Naive B cell (primary cell): ENCODE measurements at regions not wholly inside any gene's neighbourhood (a gene's known extent, or its start where the extent isn't known, plus 50 kb on each side); places are given as distances from the start of the nearest gene placed in this dataset.
A peak's percentile ranks its signal among the peaks of the same experiment; 100 is the strongest.

ENCODE experiments used
- ATAC-seq, 2 donors: fragments of 150-1000 bp; cut with Tn5 transposase; 2 replicates each; pipeline ENCODE4 v1.10.0; 2021; ENCODE audit warnings: low read depth in 2 of 2, mild to moderate bottlenecking in 2 of 2, moderate library complexity in 2 of 2
- DNase-seq: peaks from one replicate; pipeline ENCODE4 v3.0.0; 2022
- H3K27ac Mint-ChIP-seq, 6 donors: one replicate each; pipeline ENCODE4 v1.8.0; 2020 to 2022; ENCODE audit warnings: mild to moderate bottlenecking in 6 of 6, mixed read lengths in 6 of 6, moderate library complexity in 5 of 6, inconsistent platforms in 2 of 6
- H3K27me3 Mint-ChIP-seq, 3 donors: one replicate each; pipeline ENCODE4 v1.8.0; 2021 to 2022; ENCODE audit warnings: mixed read lengths in 3 of 3, mild to moderate bottlenecking in 1 of 3
- H3K36me3 Mint-ChIP-seq, 2 donors: one replicate each; pipeline ENCODE4 v1.8.0; 2020 to 2022; ENCODE audit warnings: mixed read lengths in 2 of 2, inconsistent platforms in 1 of 2, mild to moderate bottlenecking in 1 of 2
- H3K4me1 Mint-ChIP-seq, 3 donors: one replicate each; pipeline ENCODE4 v1.8.0; 2020 to 2022; ENCODE audit warnings: mixed read lengths in 3 of 3, inconsistent platforms in 1 of 3, mild to moderate bottlenecking in 1 of 3, moderate library complexity in 1 of 3
- H3K4me3 Mint-ChIP-seq, 8 donors: one replicate each; pipeline ENCODE4 v1.8.0; 2020 to 2022; ENCODE audit warnings: mild to moderate bottlenecking in 8 of 8, mixed read lengths in 8 of 8, moderate library complexity in 8 of 8, inconsistent platforms in 2 of 8
- H3K9me3 Mint-ChIP-seq, 7 donors: one replicate each; pipeline ENCODE4 v1.8.0; 2020 to 2022; ENCODE audit warnings: mixed read lengths in 7 of 7, mild to moderate bottlenecking in 5 of 7, inconsistent platforms in 2 of 7, moderate library complexity in 1 of 7

- Mint-ChIP-seq H3K9me3 (peaks cover 0 to 8% (median 2%) of the 10 kb centered on the region in 7 donors), H3K4me3 (no peak overlapping the region), H3K4me1 (no peaks in the 10 kb centered on the region), H3K27me3 (peaks cover 0 to 15% (median 6%) of the 10 kb centered on the region in 3 donors), H3K36me3 (no peaks in the 10 kb centered on the region), H3K27ac (no peak overlapping the region)
- ATAC-seq (no peak), DNase-seq (no peak)
Observed at GRCh38 chr4:141814499-141814898, 178.1 kb downstream of the IL15 start.

GRCh38 chr4:141815646-141816045 is 179.3 kb downstream of the IL15 start:
- Mint-ChIP-seq H3K4me3 (no peak overlapping the region), H3K36me3 (no peaks in the 10 kb centered on the region), H3K27me3 (peaks cover 0 to 15% (median 6%) of the 10 kb centered on the region in 3 donors), H3K9me3 (peaks cover 0 to 8% (median 4%) of the 10 kb centered on the region in 7 donors), H3K27ac (no peak overlapping the region), H3K4me1 (no peaks in the 10 kb centered on the region)
- DNase-seq (no peak), ATAC-seq (no peak)

DNA sequence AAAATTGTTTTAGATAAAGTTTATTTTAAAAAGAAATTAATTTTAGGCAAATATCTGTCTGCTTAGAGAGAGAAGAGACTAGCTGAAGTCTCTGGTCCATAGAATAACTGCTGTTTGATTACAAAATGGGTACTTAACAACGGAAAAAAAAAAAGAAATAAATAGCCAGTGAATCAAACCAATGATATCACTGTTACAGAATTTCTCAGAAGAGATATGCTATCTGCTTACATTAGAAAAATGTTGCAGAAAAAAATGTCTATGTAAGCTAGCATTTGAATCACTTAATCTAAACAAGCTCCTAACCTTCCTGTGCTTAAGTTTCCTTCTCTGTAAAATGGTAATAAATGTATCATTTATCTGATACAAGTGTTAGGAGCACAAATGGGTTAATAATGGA is 189.9 kb downstream of the IL15 start:
- H3K27me3 Mint-ChIP-seq, result no peaks in the 10 kb centered on the region
- no peaks in the 10 kb centered on the region for H3K9me3 Mint-ChIP-seq
- no peaks in the 10 kb centered on the region for H3K4me1 Mint-ChIP-seq
- H3K4me3 Mint-ChIP-seq, result no peak overlapping the region
- no peak for ATAC-seq
- no peaks in the 10 kb centered on the region for H3K36me3 Mint-ChIP-seq
- no peak for DNase-seq
- H3K27ac Mint-ChIP-seq, result no peak overlapping the region

- no peak for ATAC-seq
Observed at GRCh38 chr4:141833209-141833608, 196.8 kb downstream of the IL15 start.

DNA sequence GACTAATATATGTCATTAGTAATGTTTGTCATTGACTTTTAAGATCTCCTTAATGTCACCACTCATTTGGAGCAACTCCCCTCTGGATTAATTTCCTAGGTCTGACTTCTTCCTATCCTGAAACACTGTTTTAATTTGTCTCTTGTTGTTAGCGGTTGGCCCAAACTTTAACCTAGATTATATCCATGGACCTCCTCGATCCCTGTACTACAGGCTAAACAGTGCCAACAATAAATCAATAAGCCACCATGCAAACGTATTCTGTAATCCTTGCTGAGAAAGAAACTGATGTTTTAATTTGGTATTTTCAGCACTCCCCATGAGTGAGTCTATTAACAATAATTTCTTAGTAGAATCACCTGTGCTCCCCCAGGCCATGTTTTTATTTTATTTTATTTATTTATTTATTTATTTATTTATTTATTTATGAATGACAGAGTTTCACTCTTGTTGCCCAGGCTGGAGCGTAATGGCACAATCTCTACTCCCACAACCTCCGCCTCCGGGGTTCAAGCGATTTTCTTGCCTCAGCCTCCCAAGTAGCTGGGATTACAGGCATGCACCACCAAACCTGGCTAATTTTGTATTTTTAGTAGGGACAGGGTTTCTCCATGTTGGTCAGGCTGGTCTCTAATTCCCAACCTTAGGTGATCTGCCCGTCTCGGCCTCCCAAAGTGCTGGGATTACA is 204.1 kb downstream of the IL15 start:
- no peaks in the 10 kb centered on the region for H3K27me3 Mint-ChIP-seq
- H3K27ac Mint-ChIP-seq, result no peak overlapping the region
- H3K4me1 Mint-ChIP-seq, result no peaks in the 10 kb centered on the region
- ATAC-seq (no peak), DNase-seq (no peak)
- peaks cover 0 to 10% (median 0%) of the 10 kb centered on the region in 7 donors for H3K9me3 Mint-ChIP-seq
- H3K36me3 Mint-ChIP-seq, result no peaks in the 10 kb centered on the region
- H3K4me3 Mint-ChIP-seq, result no peak overlapping the region

More at GRCh38 chr4:141833209-141833608, 196.8 kb downstream of the IL15 start:
- DNase-seq, result no peak
- Mint-ChIP-seq H3K4me3 (no peak overlapping the region), H3K27me3 (no peaks in the 10 kb centered on the region), H3K4me1 (no peaks in the 10 kb centered on the region), H3K27ac (no peak overlapping the region), H3K36me3 (no peaks in the 10 kb centered on the region), H3K9me3 (peaks cover 0 to 7% (median 0%) of the 10 kb centered on the region in 7 donors)

- H3K36me3 Mint-ChIP-seq, result no peaks in the 10 kb centered on the region
- no peak for ATAC-seq
Observed at GRCh38 chr4:141843136-141843535, 206.8 kb downstream of the IL15 start.

GRCh38 chr4:141845901-141846300 is 209.5 kb downstream of the IL15 start:
- Mint-ChIP-seq H3K4me3 (no peak overlapping the region), H3K4me1 (no peaks in the 10 kb centered on the region), H3K36me3 (no peaks in the 10 kb centered on the region), H3K27me3 (no peaks in the 10 kb centered on the region), H3K9me3 (peaks cover 0 to 3% (median 0%) of the 10 kb centered on the region in 7 donors), H3K27ac (no peak overlapping the region)
- ATAC-seq (no peak), DNase-seq (no peak)

More at GRCh38 chr4:141843136-141843535, 206.8 kb downstream of the IL15 start:
- no peak overlapping the region for H3K4me3 Mint-ChIP-seq
- H3K4me1 Mint-ChIP-seq, result no peaks in the 10 kb centered on the region
- DNase-seq, result no peak
- peaks cover 0 to 4% (median 0%) of the 10 kb centered on the region in 7 donors for H3K9me3 Mint-ChIP-seq
- no peaks in the 10 kb centered on the region for H3K27me3 Mint-ChIP-seq
- H3K27ac Mint-ChIP-seq, result no peak overlapping the region

GRCh38 chr4:141849367-141849766 is 213.0 kb downstream of the IL15 start:
- Mint-ChIP-seq H3K4me3 (no peak overlapping the region), H3K27ac (no peak overlapping the region), H3K27me3 (no peaks in the 10 kb centered on the region), H3K36me3 (no peaks in the 10 kb centered on the region), H3K4me1 (no peaks in the 10 kb centered on the region), H3K9me3 (peaks cover 0 to 6% (median 1%) of the 10 kb centered on the region in 7 donors)
- no peak for DNase-seq
- ATAC-seq, result no peak

DNA sequence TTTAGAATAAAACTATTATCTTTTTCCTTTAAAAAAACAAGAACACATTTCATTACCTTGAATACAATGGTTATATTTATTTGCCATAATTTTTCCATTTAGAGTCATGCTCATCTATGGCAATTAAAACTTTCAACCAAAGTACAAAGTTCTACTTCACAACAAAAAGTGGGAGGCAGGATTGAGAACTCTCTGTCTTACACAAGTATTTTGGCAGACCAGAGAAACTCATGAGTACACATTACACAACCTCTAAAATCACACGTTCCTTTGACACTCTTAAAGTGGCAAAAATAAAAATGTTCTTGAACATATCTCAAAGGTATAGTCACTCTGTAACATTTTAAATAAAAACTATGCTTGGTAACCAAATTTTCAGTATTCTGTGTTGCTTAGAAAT is 213.4 kb downstream of the IL15 start:
- peaks cover 0 to 6% (median 1%) of the 10 kb centered on the region in 7 donors for H3K9me3 Mint-ChIP-seq
- H3K4me1 Mint-ChIP-seq, result no peaks in the 10 kb centered on the region
- no peak overlapping the region for H3K27ac Mint-ChIP-seq
- ATAC-seq (no peak), DNase-seq (no peak)
- H3K4me3 Mint-ChIP-seq, result no peak overlapping the region
- H3K27me3 Mint-ChIP-seq, result no peaks in the 10 kb centered on the region
- H3K36me3 Mint-ChIP-seq, result no peaks in the 10 kb centered on the region

GRCh38 chr4:141851246-141851891 is 215.0 kb downstream of the IL15 start:
- ATAC-seq, result no peak
- Mint-ChIP-seq H3K36me3 (peaks cover 0 to 5% of the 10 kb centered on the region in 2 donors), H3K27ac (no peak overlapping the region), H3K4me3 (no peak overlapping the region), H3K4me1 (no peaks in the 10 kb centered on the region), H3K9me3 (peaks cover 0 to 21% (median 10%) of the 10 kb centered on the region in 7 donors), H3K27me3 (no peaks in the 10 kb centered on the region)
- no peak for DNase-seq

DNA sequence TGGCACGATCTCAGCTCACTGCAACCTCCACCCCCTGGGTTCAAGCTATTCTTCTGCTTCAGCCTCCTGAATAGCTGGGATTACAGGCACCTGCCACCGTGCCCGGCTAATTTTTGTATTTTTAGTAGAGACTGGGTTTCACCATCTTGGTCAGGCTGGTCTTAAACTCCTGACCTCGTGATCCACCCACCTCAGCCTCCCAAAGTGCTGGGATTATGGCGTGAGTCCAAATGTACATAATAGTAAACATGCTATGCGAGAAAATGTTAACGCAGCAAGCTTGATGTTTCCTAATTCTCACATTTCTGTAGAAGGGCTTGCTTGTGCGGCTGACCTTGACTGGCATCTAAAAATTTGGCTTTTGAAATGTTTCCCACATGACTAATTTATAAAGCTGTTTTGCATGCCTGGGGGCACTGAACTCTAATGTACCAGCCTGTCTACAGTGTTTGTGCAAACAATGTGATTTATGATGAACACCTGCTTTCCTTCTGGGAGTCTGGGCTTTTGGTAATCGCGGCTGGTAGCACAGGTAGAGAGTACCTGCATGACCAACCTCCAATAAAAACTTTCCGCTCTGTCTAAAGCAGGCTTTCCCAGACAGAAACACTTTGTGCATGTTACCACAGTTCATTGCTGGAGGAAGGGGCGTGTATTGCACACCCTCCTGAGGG is 216.8 kb downstream of the IL15 start:
- no peaks in the 10 kb centered on the region for H3K4me1 Mint-ChIP-seq
- peaks cover 4 to 28% (median 10%) of the 10 kb centered on the region in 7 donors for H3K9me3 Mint-ChIP-seq
- ATAC-seq, result no peak
- H3K36me3 Mint-ChIP-seq, result peaks cover 0 to 7% of the 10 kb centered on the region in 2 donors
- H3K27me3 Mint-ChIP-seq, result no peaks in the 10 kb centered on the region
- H3K27ac Mint-ChIP-seq, result no peak overlapping the region
- H3K4me3 Mint-ChIP-seq, result no peak overlapping the region
- no peak for DNase-seq

- ATAC-seq (no peak), DNase-seq (no peak)
- peaks cover 4 to 28% (median 10%) of the 10 kb centered on the region in 7 donors for H3K9me3 Mint-ChIP-seq
- no peak overlapping the region for H3K4me3 Mint-ChIP-seq
- no peaks in the 10 kb centered on the region for H3K4me1 Mint-ChIP-seq
- H3K36me3 Mint-ChIP-seq, result peaks cover 0 to 7% of the 10 kb centered on the region in 2 donors
- no peak overlapping the region for H3K27ac Mint-ChIP-seq
- no peaks in the 10 kb centered on the region for H3K27me3 Mint-ChIP-seq
Observed at GRCh38 chr4:141858437-141858836, 222.1 kb downstream of the IL15 start.

DNA sequence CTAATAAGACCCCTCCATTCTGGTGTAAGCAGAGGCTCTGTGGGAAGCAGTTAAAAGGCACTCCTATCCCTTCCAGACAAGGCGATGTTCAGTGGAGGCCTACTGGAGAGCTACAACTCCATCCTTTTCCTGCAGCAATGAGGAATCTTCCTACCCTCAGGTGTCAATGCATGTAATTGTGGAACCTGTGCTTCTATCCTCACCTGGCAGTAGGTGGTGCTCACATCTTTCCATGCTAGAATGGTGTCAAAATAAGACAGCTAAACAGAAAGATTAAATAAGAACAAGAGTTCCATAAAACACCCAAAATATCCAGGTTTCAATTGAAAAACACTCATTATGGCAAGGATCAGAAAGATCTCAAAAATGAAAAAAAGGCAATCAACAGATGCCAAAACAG is 224.6 kb downstream of the IL15 start:
- Mint-ChIP-seq H3K4me3 (no peak overlapping the region), H3K36me3 (peaks cover 0 to 5% of the 10 kb centered on the region in 2 donors), H3K27me3 (no peaks in the 10 kb centered on the region), H3K4me1 (no peaks in the 10 kb centered on the region), H3K9me3 (peaks cover under 1 to 14% (median 6%) of the 10 kb centered on the region in 7 donors), H3K27ac (no peak overlapping the region)
- ATAC-seq (no peak), DNase-seq (no peak)

DNA sequence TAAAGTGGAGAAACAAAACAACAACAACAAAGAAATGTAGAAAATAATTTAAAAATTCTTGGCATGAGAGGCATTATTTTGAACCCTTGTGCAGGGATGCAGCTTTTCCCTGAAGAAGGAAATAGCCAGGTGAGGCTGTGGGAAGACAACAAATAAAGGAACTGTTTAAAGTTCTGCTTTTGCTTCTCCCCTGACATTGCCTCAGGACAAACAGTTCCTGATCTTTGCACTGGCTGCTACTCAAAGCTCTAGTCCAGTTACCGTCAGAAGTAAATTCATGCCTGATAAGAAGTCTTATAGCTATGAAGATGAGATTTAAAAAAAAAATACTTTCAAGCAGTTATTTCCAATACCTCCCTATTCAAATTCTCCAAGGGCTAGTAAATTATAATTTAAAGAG is 233.8 kb downstream of the IL15 start:
- H3K36me3 Mint-ChIP-seq, result no peaks in the 10 kb centered on the region
- no peak overlapping the region for H3K4me3 Mint-ChIP-seq
- no peaks in the 10 kb centered on the region for H3K27me3 Mint-ChIP-seq
- no peaks in the 10 kb centered on the region for H3K4me1 Mint-ChIP-seq
- ATAC-seq (no peak), DNase-seq (no peak)
- H3K27ac Mint-ChIP-seq, result peak overlapping the region in 1 of 6 donors; percentile 50
- peaks cover 5 to 33% (median 8%) of the 10 kb centered on the region in 7 donors for H3K9me3 Mint-ChIP-seq
